ENCODE measurements at regions not wholly inside any gene's neighbourhood (a gene's known extent, or its start where the extent isn't known, plus 50 kb on each side); places are given as distances from the start of the nearest gene placed in this dataset.
"Not testable (repeated sequence)": the region's sequence is repeated elsewhere in the genome, so short reads cannot be mapped to it uniquely, and the experiment has no call there.

DNA sequence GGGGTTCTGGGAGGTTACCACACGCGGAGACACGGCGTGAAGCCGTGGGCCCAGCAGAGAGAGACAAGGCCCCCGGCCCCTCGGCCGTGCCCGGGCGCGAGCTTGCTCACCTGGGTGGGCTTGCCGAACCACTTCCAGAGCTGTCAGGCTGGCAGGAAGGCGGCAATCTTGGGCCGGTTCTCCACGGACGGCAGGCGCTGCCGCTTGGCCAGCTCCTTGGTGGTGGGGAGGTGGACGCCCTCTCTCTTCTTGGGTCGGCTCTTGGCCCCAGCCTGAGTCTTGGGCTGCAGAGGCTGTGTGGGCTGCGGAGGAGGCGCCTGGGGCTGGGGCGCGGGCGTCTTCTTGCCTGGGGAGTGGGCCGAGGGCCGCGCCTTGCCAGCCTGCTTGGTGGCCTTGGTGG lies 426.5 kb upstream of the ZNF722 start:
- TF ChIP-seq POLR2AphosphoS5, POLR2A (IDR thresholded peaks at IDR 0.05): not testable (repeated sequence)
- TF ChIP-seq, protein P1, sequence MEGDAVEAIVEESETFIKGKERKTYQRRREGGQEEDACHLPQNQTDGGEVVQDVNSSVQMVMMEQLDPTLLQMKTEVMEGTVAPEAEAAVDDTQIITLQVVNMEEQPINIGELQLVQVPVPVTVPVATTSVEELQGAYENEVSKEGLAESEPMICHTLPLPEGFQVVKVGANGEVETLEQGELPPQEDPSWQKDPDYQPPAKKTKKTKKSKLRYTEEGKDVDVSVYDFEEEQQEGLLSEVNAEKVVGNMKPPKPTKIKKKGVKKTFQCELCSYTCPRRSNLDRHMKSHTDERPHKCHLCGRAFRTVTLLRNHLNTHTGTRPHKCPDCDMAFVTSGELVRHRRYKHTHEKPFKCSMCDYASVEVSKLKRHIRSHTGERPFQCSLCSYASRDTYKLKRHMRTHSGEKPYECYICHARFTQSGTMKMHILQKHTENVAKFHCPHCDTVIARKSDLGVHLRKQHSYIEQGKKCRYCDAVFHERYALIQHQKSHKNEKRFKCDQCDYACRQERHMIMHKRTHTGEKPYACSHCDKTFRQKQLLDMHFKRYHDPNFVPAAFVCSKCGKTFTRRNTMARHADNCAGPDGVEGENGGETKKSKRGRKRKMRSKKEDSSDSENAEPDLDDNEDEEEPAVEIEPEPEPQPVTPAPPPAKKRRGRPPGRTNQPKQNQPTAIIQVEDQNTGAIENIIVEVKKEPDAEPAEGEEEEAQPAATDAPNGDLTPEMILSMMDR (IDR thresholded peaks at IDR 0.05 in 8 of 11, conservative IDR thresholded peaks at IDR 0.05 in 3 of 11) = not testable (repeated sequence)
